Colonic mucosa (tissue), 4 donors: ENCODE measurements at regions not wholly inside any gene's neighbourhood (a gene's known extent, or its start where the extent isn't known, plus 50 kb on each side); places are given as distances from the start of the nearest gene placed in this dataset.

Experiments
- DNase-seq: peaks from one replicate; pipeline ENCODE4 v3.0.0-alpha.2; 2020
- H3K27ac ChIP-seq: fragments of 200-600 bp; one replicate; pipeline ENCODE4 v1.8.0; 2021
- H3K27me3 ChIP-seq: fragments of 200-600 bp; one replicate; pipeline ENCODE4 v1.8.0; 2021
- H3K36me3 ChIP-seq: fragments of 200-600 bp; one replicate; pipeline ENCODE4 v1.8.0; 2021
- H3K4me1 ChIP-seq: fragments of 200-600 bp; one replicate; pipeline ENCODE4 v1.8.0; 2021; ENCODE audit warnings: mild to moderate bottlenecking
- H3K4me3 ChIP-seq: fragments of 200-600 bp; one replicate; pipeline ENCODE4 v1.8.0; 2021
- H3K9ac ChIP-seq, 2 donors: one replicate each; pipeline ENCODE4 v1.7.0; 2013; ENCODE audit warnings: control low read depth in 2 of 2, low read depth in 2 of 2, low read length in 2 of 2
- H3K9me3 ChIP-seq: fragments of 200-600 bp; one replicate; pipeline ENCODE4 v1.8.0; 2021
- CTCF ChIP-seq: fragments of 200-600 bp; IDR thresholded peaks from one replicate; pipeline ENCODE4 v1.8.0; 2022; ENCODE audit warnings: antibody characterized with exemption, mild to moderate bottlenecking
- intact Hi-C: fragments of 100-400 bp; cut with DNase I; formaldehyde crosslinking; loops from one replicate; pipeline ENCODE4 v1.14.1; 2022
- donor health status: healthy.
- donor health status: DM: no; HTN: no; CAD: no.
- donor health status: DM: no; HTN: no; CAD: no.

- no peak for DNase-seq
- intact Hi-C loops = no loop called here
- no peaks in the 10 kb centered on the region for H3K4me1 ChIP-seq
- no peak overlapping the region for H3K27ac ChIP-seq
- no peaks in the 10 kb centered on the region for H3K9me3 ChIP-seq
- no peaks in the 10 kb centered on the region for H3K36me3 ChIP-seq
- no peak overlapping the region for H3K4me3 ChIP-seq
- no peak overlapping the region for H3K9ac ChIP-seq
- no peaks in the 10 kb centered on the region for H3K27me3 ChIP-seq
- TF ChIP-seq CTCF = no peak
Observed at GRCh38 chr13:58119804-58120203, 488.3 kb downstream of the PCDH17 start.

GRCh38 chr13:58126496-58126895 lies 495.0 kb downstream of the PCDH17 start:
- Histone ChIP-seq H3K27ac (no peak overlapping the region), H3K4me1 (no peaks in the 10 kb centered on the region), H3K4me3 (no peak overlapping the region), H3K36me3 (no peaks in the 10 kb centered on the region), H3K9me3 (no peaks in the 10 kb centered on the region), H3K27me3 (no peaks in the 10 kb centered on the region), H3K9ac (no peak overlapping the region)
- TF ChIP-seq CTCF = no peak
- intact Hi-C loops = no loop called here
- DNase-seq = no peak

- intact Hi-C loops = no loop called here
- no peak overlapping the region for H3K9ac ChIP-seq
- no peaks in the 10 kb centered on the region for H3K4me1 ChIP-seq
- no peaks in the 10 kb centered on the region for H3K36me3 ChIP-seq
- H3K9me3 ChIP-seq = no peaks in the 10 kb centered on the region
- H3K4me3 ChIP-seq = no peak overlapping the region
- no peak for TF ChIP-seq CTCF
- no peaks in the 10 kb centered on the region for H3K27me3 ChIP-seq
- no peak for DNase-seq
- no peak overlapping the region for H3K27ac ChIP-seq
Observed at GRCh38 chr13:58134012-58134411, 502.5 kb downstream of the PCDH17 start.

GRCh38 chr13:58134525-58134924 lies 503.0 kb downstream of the PCDH17 start:
- Histone ChIP-seq H3K9me3 (no peaks in the 10 kb centered on the region), H3K27me3 (no peaks in the 10 kb centered on the region), H3K4me1 (no peaks in the 10 kb centered on the region), H3K9ac (no peak overlapping the region), H3K4me3 (no peak overlapping the region), H3K36me3 (no peaks in the 10 kb centered on the region), H3K27ac (no peak overlapping the region)
- TF ChIP-seq CTCF = no peak
- DNase-seq = no peak
- intact Hi-C loops = no loop called here

GRCh38 chr13:58142952-58143351 lies 511.4 kb downstream of the PCDH17 start:
- H3K27ac ChIP-seq = no peak overlapping the region
- H3K9ac ChIP-seq = no peak overlapping the region

More at GRCh38 chr13:58142952-58143351, 511.4 kb downstream of the PCDH17 start:
- Histone ChIP-seq H3K4me3 (no peak overlapping the region), H3K4me1 (no peaks in the 10 kb centered on the region), H3K27me3 (no peaks in the 10 kb centered on the region), H3K36me3 (no peaks in the 10 kb centered on the region), H3K9me3 (no peaks in the 10 kb centered on the region)
- TF ChIP-seq CTCF = no peak
- DNase-seq = no peak
- intact Hi-C loops = no loop called here
